ENCODE measurements at regions not wholly inside any gene's neighbourhood (a gene's known extent, or its start where the extent isn't known, plus 50 kb on each side); places are given as distances from the start of the nearest gene placed in this dataset.

DNA sequence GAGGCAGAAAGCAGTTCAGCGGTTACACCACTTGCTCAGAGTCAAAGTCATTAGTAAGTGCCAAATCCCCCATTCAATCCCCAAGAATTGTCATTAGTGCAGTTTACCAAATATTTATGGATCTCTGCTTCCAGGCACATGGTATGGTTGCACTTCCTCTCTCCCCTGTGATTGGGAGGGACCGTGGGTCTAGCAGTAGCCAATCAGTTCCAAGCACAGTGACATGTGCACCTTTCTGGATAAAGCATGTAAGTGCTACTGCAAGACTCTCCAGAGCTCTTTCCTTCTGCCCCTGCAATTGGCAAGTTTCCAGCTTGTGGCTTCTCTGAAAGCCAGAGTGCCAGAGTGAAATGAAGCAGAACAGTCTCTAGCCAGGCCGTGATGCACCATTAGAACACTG is 85.3 kb upstream of the FLRT2 start:
- peak; percentile 83 for DNase-seq

DNA sequence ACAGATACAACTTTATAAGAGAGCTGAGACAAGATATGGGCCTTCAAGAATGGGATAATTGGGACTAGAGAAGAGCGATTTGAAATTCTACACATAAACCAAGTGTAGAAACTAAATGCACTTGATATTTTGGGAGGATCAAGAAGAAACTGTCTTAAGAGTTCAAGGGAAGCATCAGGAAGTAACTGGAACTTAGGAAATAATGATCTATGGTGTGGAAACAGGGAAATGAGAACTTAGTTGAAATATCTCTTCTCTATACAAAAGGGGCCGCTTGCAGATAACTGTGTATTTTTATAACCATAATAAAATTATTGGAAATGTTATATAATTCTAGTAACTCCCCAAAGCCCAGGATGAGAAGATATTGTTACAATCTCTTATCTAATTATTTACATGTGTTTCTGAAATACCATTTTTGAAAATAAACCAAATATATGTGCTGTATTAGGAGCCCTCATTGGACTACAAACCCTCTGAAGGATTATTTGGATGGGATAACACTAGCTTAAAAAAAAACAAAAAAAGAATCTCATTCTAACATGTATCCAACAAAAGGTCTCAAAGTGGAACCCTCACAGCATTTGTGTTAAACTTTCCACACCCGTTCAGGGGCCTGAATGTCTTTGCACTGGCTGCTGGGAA is 84.7 kb upstream of the FLRT2 start:
- no peak for DNase-seq

DNA sequence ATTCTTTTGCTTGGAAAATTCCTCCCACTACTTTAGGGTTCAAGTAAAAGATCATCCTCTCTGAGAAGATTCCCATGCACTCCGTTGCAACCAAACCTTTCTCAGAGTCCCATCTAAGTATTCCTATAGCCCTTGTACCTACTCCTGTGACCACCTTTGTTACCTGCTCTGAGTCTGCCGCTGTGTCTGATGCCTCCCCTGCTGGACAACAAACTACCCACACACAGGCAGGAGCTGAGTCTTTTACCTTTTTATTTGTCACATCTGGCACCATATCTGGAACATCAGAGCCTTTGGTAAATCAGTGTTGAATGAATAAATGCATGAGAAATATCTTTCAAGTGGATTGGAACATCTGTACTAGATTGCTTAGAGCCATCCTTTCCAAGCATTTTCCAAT is 82.1 kb upstream of the FLRT2 start:
- DNase-seq = no peak

DNA sequence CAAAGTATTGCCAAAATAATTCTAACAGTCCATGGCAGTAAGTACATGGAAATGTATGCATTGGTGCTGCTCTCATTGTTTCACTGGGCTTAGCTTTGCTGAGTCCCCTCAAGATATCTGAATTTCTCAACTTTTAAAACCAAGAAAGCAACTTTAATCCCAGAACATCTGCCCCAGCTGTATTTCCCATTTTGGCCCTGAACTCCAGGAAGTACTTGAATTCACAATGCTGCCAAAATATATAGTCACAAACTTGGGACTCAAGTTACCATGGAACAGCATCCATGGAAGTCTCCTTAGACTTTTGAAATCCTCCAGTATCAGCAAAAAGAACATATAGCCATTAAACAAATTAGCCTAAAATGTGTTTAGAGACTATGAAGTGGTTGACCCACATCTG is 78.5 kb upstream of the FLRT2 start:
- DNase-seq = no peak

DNA sequence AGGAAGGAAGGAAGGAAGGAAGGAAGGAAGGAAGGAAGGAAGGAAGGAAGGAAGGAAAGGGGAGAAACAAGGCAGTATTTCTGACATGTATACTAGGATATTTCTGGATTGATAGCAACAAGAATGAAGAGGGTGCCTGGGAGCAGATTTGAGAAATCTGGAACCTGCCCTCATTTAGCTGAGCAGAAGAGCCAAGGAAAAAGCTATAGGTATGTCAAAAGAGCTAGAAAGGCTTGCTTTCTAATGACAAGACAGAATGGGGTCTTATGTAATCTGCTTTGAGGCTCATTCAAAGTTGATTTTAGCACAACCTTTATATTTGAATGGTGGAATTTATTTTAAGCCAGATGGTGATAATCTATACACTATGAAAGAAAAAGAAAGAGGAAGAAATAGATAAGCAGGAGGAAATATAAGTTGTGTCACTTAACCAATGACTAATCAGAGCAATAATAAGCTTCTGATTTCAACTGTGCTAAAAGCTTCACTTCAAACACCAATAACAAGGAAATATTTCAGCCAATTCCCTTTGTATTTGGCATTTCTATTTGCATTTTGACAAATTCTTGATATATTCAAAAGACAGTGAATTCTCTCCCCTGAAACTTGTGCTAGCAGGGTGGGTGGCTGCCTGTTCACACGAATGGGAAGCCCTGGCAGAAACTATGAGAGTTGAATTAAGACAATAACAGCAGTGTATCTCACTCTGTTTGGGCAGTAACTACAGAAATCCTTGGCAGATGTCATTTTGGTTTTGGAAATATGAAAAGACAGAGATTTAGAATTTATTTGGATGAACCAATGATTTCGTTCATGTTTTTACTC is 76.3 kb upstream of the FLRT2 start:
- no peak for DNase-seq

DNA sequence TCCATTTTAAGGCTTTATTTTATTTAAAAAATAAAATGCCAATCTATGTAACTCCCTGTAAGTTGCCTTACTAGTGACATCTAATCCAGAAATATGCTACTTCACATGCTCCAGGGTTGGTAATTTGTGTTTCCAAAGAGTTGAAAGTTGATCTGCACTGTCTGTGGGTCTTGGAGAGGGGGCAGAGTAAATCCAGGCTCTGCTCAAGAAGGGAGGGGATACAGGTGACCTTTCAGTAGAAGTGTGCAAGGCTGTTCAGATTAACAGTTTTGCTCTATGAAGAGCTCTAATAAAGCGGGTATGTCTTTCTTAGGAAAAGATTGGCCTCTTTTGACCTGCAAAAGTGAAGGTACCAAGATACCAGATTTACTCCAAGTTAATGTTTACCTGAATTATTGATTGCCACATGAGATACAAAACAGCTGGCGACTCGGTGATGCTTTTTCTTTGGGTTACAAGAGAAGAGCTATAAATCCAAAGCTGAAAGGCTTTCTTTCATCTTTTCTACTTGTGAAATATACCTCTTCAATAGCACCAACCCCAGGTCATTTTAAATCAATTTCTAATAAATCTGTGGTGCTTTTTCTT is 75.6 kb upstream of the FLRT2 start:
- DNase-seq = no peak

DNA sequence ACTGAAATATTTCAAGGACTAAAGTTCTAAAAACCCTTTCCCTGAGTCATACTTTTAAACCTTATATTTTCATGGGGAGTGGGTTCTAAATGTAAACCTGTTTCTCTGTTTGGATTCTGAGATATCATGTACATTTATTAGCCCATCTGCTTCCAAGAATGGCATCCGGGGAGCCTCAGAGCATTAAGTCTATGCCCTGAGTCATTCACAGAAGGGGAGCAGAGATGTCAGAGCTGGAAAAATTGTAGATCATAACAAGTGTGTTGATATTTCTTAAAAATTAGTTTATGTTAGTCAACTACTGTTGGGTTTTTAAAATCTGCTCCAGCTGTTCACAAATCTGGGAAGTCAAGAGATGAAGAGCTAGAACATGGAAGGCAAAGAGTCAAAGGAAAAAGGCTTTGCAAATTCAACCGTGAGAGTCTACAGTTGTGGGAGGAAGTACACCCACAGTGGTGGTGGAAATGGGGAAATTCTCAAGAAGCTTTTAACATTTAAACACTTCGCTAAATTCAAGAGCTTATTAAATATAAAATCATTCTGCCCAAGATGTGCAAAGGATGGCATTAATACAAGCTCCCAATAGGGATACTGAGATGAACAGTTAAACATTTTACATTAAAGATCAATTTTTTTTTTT is 70.5 kb upstream of the FLRT2 start:
- no peak for DNase-seq

DNA sequence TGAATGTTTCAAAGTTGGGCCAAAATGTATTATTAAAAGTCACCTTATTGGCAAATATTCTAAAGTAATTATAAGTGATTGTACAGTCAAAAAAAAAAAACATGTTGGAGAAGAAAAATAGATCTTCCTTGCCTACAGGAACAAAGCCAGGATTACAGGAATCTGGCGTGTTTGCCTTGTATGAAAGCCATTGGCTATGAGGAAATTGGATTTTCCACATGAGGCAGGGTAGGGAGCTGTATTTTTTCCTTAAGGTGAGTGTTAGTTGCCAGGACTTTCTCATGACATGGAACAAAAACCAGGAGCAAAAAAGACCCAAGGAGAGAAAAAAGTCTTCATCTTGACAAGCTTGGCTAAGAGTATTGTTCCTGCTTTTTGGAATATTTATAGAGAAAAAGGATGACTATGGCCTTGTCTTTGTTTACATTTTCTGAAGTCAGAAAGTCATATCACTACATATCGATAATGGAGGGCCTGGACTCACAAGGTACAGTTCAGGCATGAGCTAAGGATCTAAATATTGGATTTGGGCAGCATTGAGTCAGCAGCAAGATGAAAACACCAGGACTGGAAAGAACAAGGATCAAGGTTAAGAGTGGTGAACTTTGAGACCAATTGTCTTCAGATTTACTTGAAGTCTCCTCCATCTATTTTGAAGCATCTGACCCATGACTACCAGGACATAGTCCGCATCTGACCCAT is 68.4 kb upstream of the FLRT2 start:
- DNase-seq = no peak

DNA sequence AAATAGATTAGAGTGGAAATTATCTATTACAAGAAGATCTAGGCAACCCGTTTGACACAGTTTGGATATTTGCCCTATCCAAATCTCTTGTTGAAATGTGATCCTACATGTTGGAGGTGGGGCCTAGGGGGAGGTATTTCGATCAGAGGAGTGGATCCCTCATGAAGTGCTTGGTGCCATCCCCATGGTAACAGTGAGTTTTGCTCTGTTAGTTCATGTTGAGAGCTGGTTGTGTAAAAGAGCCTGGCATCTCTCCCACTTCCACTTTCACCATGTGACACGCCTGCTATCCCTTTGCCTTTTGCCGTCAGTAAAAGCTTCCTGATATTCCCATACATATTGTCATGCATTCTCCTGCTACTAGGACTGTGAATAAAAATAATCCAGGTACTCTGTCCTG is 66.4 kb upstream of the FLRT2 start:
- DNase-seq = peak; percentile 15

DNA sequence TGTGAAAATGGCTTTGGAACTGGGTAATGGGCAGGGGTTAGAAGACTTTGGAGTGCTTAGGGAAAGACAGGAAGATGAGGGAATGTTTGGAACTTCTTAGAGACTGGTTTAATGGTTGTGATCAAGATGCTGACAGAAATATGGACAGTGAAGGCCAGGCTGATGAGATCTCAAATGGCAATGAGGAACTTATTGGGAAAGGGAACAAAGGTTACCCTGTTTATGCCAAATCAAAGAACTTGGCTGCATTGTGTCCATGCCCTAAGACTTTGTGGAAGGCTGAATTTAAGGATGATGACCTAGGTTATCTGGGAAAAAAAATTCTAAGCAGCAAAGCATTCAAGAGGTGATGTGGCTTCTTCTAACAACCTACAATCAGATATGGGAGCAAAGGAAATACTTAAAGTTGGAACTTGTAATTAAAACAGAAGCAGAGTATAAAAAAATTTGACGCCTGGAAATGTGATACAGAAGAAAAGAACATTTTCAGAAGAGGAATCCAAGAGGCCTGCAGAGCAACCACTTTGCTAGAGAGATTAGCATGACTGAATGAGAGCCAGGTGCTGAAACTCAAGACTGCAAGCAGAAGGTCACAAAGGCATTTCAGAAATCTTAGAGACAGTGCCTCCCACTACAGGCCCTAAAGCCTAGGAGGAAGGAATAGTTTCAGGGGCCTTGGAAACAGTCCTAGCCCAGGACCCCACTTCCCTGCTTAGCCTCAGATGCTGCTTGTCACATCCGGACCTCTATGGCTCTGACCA is 65.6 kb upstream of the FLRT2 start:
- no peak for DNase-seq

DNA sequence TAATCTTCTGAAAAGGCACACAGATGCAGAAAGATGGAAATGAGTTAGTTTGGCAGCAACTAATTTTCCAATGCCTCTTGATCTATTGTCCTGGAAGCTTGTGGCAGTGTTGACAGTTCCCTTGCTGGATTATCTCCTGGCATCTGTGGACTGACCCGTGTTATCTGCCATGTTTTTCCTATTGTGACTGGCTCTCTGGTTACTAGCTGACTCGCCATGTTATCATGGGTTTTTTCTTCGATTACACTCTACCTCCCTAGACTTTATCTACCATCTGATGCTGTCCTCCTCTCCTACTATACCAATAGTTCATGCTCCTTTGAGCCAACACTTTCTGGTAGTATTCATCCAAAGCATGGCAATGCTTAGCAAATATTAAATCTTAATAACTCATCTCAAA is 63.3 kb upstream of the FLRT2 start:
- DNase-seq = no peak

DNA sequence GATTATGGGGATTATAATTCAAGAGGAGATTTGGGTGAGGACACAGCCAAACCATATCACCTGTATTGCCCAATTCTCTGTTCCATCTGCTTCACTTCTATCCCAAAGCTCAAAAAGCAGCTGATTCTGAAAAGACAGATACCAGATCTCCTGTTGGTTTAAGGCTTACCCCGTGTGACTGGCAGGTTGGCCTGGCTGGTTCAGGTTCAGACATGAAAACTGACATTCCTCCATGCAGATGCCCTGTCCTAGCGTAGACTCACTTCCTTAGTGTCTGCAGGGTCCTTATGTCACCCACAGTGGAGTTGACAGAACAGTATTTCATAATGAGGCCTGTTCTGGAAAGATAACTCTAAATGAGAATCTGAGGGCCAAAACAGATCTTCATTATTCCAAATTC is 61.1 kb upstream of the FLRT2 start:
- DNase-seq = no peak

DNA sequence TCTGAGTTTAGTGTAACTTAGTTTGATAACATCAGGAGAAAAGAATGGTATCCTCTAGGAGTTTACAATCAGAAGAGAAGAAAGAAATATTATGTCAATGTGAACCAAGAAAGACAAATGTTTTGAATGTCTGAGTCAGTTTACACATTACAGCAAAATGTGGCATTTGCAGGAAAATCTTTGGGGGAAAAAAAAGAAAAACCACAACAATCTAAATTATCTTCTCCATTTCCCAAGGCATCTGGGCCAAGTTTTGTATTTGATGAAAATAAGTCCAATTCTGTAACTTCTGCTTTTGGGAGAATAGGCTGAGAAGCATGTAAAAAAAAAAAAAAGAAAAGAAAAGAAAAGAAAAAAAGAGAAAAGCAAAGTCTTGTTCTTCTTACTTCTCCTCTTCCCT is 58.8 kb upstream of the FLRT2 start:
- DNase-seq = no peak

DNA sequence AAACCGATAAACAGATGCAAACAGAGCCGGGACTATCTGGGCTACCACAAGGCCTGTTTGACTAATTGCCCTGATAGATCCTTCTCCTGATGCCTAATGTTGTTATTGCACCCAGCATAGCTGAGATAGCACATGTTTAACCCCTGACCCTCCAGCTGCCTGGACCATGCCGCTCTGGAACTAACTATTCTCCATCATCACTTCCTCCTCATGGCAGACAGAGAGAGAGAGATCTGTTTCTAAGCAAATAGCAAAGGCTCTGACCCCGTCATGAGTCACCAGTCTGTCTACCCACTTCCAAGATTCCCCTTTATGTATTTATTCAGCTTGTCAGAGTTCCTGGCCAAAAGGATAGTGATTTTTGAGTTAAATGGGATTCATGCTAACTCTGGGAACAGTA is 58.2 kb upstream of the FLRT2 start:
- no peak for DNase-seq

DNA sequence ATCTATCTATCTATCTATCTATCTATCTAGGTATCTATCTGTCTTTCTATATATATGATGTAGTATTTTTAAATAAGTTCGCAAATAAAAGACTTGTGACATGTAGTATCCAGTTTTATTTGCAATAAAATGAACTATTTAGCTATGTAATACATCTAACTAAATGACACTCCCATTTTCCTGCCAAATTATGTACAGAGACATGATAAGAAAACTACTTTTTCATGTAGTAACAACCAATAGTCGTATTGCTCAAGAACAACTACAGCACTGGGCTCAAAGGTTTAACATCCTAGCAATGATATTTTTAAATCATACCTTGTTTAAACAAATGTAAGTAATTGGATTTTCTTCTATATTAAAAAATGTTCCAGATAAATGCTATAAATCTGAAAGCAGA is 55.5 kb upstream of the FLRT2 start:
- DNase-seq = no peak

DNA sequence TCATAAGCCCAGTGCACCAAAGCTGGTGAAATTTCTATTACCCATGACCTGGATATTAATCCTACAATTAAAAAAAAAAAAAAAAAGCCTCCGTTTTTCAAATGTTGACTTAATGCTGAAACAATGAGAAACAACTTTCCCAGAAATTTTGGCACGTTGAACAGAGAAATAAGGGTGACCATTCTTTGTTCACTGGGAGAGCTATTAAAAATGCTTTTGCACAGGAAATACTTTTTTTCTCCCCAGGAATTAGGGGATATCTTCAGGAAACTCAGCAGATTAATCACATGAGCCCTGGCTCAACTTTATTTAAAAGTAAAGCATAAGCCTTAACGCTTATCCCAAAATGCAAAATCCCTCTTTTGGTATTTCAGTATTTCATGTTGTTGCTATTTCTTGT is 54.8 kb upstream of the FLRT2 start:
- no peak for DNase-seq

DNA sequence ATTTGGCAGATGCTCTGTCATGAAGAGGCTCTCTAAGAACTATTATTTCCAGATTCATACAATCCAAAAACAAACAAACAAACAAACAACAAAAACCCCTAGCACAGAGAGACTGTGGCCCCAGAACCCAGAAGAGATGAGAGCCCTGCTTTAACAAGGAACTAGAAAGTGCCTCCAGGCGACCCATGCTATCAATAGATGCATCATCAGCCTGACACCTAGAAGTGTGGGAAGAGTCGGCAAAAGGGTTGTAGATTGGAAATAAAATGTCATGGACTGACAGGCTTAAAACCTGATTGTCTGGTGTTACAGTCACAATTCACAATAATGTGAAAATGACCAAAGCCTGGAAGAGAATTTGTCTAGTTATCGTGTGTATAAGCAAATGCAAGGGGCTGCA is 50.6 kb upstream of the FLRT2 start:
- DNase-seq = no peak

DNA sequence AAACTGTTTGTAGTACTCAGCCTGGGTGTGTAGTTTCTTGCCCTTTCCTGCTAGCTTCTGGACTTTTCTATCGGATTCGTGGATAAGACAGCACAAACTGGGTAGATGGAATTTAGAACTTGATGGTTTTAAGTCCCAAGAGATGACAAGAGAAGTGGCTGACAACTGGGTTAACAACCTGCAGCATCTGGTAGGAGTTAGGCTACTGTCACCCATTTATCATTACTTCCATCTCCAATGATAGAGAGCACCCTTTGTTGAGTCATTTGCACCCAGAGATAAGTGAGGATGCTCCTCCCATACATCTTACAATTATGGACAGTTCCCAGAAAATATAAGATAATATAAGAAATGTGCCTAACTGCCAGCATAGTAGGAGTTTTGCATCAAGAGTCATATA is 50.2 kb upstream of the FLRT2 start:
- DNase-seq = no peak
